GM12872 (cell line): ENCODE measurements at regions not wholly inside any gene's neighbourhood (a gene's known extent, or its start where the extent isn't known, plus 50 kb on each side); places are given as distances from the start of the nearest gene placed in this dataset.

Experiments used
- TF ChIP-seq, protein P1 (sequence below): IDR thresholded peaks from 3 replicates; pipeline ENCODE4 v1.5.1; 2011; ENCODE audit warnings: low read depth, mild to moderate bottlenecking, low read length, moderate library complexity; ENCODE audit not compliant: insufficient read depth

DNA sequence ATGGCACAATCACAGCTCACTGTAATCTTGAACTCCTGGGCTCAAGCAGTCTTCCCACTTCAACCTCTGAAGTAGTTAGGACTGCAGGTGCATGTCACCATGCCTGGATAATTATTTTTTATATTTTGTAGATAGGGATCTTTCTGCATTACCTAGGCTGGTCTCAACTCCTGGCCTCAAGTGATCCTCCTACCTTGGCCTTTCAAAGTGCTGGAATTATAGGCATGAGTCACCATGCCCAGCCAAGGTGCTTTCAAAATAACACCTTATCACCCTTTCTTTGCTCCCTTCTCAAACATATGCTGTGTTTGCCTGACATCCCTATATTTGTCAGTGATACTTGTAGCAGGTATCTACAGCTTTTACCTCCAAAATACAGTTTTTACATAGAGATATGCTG, 242.0 kb upstream of the ARRDC4 start:
- TF ChIP-seq, protein P1, sequence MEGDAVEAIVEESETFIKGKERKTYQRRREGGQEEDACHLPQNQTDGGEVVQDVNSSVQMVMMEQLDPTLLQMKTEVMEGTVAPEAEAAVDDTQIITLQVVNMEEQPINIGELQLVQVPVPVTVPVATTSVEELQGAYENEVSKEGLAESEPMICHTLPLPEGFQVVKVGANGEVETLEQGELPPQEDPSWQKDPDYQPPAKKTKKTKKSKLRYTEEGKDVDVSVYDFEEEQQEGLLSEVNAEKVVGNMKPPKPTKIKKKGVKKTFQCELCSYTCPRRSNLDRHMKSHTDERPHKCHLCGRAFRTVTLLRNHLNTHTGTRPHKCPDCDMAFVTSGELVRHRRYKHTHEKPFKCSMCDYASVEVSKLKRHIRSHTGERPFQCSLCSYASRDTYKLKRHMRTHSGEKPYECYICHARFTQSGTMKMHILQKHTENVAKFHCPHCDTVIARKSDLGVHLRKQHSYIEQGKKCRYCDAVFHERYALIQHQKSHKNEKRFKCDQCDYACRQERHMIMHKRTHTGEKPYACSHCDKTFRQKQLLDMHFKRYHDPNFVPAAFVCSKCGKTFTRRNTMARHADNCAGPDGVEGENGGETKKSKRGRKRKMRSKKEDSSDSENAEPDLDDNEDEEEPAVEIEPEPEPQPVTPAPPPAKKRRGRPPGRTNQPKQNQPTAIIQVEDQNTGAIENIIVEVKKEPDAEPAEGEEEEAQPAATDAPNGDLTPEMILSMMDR = no peak

DNA sequence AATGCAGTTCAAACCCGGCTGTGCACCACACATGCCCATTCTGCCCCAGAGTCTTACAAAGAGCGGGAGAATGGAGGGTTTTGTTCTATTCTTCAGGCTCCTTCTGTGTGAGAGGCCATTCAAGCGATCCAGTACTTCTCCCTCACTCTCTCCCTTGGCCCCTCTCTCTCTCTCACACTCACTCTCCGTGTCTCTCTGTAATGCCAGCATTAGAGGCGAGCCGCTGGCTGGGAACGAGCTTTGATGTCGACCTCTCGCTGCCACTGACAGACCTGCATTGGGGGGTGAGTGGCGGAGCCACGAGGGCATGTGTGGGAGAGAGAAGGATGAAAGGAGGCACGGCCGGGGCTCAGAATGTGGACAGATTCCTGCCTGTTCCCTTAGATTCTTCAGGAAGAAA, 231.7 kb upstream of the ARRDC4 start:
- TF ChIP-seq, protein P1 = no peak

DNA sequence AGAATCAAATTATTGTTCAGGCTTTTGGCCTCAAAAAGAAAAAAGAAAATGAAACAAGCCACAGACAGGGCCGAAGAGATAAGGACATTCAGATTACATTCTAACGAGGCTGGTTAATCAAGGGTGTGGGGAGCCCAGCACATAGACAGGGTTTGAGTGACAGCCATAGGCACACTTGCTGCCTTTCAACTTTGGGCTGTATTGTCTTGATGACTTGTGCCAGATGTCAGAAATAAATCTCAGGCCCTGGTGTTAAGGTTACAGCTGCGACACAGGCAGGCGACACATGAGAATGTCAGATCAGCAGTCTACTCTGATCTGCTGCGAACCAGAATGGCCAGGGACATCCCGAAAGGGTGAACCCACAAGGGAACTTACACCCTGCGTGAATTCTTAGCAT, 231.2 kb upstream of the ARRDC4 start:
- TF ChIP-seq, protein P1 = no peak

DNA sequence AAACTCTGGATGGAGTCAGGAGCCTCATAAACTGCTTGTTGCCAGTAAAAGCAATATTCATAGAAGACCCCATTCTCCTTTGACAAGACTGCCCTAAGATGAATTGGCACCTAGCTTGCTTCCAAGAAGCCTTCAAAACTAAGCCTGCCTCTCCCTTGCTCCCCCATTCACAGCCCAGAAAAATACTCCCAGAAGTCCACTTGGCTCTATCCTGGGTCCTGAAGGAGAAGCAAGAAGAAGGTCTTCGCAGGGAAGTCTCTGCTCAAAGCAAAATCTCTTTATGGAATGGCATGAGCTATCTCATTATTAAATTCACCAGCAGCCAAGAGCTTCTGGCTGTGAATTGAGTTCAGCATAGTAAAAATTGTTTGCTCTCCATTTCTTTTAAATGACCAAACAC, 230.2 kb upstream of the ARRDC4 start:
- TF ChIP-seq, protein P1 = no peak

DNA sequence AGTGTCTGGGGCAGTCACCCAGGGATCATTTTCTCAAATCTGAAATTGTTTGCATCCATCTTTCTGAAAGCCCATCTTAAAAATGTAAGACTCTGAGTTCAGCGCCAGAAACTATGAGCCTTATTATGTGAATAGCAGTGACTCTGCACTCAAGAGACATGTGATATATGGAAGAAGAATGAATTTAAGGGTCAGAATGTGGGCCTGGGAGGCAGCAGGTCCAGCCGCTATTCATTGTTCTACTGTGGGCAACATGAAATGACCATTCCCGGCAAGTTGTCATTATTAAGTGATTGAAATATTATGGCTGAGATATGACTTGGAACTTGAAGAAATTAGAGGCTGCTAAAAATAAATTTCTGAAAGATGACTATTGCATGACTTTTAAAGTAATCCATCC, 228.6 kb upstream of the ARRDC4 start:
- TF ChIP-seq, protein P1 = no peak

DNA sequence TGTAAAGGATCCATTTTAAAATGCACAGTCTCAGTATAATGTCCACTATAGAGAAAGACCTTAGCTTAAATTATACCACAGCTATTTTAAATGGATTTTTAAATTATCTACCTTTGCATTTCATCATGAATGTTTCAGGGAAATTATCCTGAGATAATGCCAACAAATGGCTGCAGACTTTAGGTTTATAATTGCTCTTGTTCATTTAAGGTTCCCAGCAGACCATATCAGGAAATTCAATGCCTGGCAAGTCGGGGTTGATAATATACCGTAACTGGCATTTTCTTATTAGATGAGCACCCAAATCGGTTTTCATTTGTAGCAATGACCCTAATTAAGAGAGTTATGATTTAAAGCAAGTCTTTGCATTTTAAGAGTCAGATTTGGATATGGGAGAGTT, 227.1 kb upstream of the ARRDC4 start:
- TF ChIP-seq, protein P1 = no peak

DNA sequence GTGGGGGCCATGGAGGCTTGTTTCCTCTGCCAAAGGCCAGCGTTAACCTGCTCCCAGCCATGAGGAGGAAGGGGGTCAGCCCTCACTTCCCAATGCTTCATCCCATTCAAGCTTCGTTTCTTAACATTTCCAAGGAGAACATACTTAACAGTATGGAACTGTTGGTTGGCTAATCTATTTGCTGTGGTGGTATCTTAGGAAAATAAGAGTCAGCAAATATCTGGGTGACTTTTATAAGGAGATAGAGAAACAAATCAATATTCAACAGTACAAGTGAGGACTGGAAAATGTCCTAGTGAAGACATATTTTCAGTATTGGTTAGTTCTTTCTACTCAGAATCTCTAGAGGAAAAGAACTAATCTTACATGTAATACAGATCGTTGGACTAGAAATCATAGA, 223.8 kb upstream of the ARRDC4 start:
- TF ChIP-seq, protein P1 = no peak
